ENCODE measurements at regions not wholly inside any gene's neighbourhood (a gene's known extent, or its start where the extent isn't known, plus 50 kb on each side); places are given as distances from the start of the nearest gene placed in this dataset.

DNA sequence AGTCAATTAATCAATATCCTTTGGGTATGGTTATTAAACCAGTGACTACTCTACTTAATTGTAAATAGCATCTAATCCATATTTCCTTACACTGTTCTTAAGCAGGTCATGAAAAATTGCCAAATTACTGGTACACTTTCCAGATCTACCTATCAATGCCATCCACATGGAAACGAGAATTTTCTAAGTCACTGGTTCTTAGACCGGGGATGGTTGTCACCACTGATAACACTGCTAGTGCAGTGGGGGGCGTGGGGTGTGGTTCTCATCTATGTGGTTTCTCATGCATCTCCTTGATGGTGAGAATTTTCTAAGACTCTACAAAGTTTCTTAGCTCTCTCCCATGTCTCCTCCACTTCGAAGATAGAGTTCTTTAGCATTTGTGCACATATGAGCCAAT, 63.7 kb upstream of the COG2 start:
- no peak for DNase-seq (ENCODE audit: low read depth)
- in situ Hi-C loops (cut with HindIII; ENCODE audit: low sequenced_read_pairs) = no loop called here
- no peak for TF ChIP-seq CTCF (IDR thresholded peaks at IDR 0.05; ENCODE audit: low read depth, low read length, missing control alignments)
- H3K4me3 ChIP-seq (ENCODE audit: low read depth, low read length) = no peak overlapping the region

DNA sequence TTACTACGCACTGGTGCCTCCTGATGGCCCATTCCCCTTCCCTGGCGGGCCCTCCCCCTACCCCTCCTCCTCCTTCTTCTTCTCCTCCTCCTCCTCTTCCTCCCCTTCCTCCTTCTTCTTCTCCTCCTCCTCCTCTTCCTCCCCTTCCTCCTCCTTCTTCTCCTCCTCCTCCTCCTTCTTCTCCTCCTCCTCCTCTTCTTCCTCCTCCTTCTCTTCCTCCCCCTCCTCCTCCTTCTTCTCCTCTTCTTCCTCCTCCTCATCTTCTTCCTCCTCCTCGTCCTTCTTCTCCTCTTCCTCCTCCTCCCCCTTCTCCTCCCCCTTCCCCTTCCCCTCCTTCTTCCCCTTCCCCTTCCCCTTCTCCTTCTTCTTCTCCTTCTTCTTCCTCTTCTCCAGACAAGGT, 64.7 kb upstream of the COG2 start:
- H3K4me3 ChIP-seq (ENCODE audit: low read depth, low read length) = no peak overlapping the region
- DNase-seq (ENCODE audit: low read depth) = no peak
- in situ Hi-C loops (cut with HindIII; ENCODE audit: low sequenced_read_pairs) = no loop called here
- TF ChIP-seq CTCF (IDR thresholded peaks at IDR 0.05; ENCODE audit: low read depth, low read length, missing control alignments) = no peak

GRCh38 chr1:230575886-230576500, 66.3 kb upstream of the COG2 start:
- in situ Hi-C loops (cut with HindIII; ENCODE audit: low sequenced_read_pairs) = no loop called here
- H3K4me3 ChIP-seq (ENCODE audit: low read depth, low read length) = no peak overlapping the region
- DNase-seq (ENCODE audit: low read depth) = no peak
- TF ChIP-seq CTCF (IDR thresholded peaks at IDR 0.05; ENCODE audit: low read depth, low read length, missing control alignments) = no peak

DNA sequence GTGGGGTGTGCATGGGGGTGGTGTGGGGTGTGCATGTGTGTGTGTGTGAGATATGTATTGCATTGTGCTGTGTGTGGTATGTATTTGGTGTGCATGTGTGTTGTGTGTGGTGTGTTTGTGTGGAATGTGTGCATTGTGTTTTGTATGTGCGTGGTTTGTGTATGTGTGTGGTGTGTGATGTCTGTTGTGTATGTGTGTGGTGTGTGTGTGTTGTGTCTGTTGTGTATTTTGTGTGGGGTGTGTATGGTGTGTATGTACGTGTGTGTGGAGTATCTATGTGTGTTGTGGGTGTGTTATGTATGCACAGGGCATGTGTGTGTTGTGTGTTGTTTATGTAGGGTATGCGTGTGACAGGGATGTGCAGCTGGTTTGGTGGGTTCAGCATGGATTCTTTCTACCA, 67.8 kb upstream of the COG2 start:
- in situ Hi-C loops (cut with HindIII; ENCODE audit: low sequenced_read_pairs) = no loop called here
- DNase-seq (ENCODE audit: low read depth) = no peak
- no peak for TF ChIP-seq CTCF (IDR thresholded peaks at IDR 0.05; ENCODE audit: low read depth, low read length, missing control alignments)
- H3K4me3 ChIP-seq (ENCODE audit: low read depth, low read length) = no peak overlapping the region

- no peak for DNase-seq (ENCODE audit: low read depth)
- TF ChIP-seq CTCF (IDR thresholded peaks at IDR 0.05; ENCODE audit: low read depth, low read length, missing control alignments) = no peak
- no peak overlapping the region for H3K4me3 ChIP-seq (ENCODE audit: low read depth, low read length)
- in situ Hi-C loops (cut with HindIII; ENCODE audit: low sequenced_read_pairs) = no loop called here
These were observed 68.6 kb upstream of the COG2 start for GRCh38 chr1:230573658-230574057.

DNA sequence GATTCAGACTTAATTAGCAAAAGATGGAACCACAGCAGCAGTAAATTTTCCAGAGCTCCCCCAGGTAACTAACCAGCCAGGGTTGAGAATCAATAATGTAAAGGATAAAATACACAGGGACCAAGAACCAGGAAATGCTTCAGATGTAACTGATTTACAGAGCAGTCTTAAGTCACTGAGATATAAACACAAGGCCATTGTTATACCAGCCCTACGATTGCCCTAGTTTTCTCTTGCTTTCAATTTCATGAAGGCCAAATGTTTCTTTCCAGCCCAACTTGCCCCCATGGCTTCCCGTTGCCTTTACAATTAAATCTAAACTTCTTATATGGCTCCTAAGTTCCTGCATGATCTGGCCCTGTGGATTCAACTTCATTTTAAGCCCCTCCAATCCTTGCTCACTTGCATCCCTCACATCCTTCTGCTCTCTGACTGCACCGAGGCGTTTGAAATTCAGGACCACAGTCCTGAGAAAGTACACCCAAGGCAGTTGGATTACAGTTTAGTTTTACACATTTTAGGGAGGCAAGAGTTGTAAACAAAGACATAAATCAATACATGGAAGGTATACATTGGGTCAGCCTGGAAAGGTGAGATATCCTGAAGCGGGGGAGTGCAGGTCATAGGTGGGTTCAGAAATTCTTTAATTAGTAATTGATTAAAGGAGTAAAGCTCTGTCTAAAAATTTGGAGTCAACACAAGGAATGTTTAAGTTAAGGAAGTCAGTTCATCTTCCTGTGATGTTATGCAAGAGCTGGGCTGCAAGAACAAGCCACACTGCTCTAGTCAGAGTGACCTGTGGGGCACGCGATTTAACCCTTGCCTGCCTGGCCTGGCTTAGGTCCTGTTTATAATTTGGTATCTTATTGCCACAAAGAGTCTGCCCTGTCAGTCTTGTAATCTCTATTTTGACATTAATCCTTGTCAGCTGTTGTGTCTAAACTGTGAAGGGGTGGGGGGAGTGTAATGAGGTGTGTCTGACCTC, 69.9 kb upstream of the COG2 start:
- in situ Hi-C loops (cut with HindIII; ENCODE audit: low sequenced_read_pairs) = no loop called here
- no peak for DNase-seq (ENCODE audit: low read depth)
- TF ChIP-seq CTCF (IDR thresholded peaks at IDR 0.05; ENCODE audit: low read depth, low read length, missing control alignments) = no peak
- H3K4me3 ChIP-seq (ENCODE audit: low read depth, low read length) = no peak overlapping the region

Measured in astrocyte of the cerebellum (primary cell).